GM18867 (cell line): ENCODE measurements at regions not wholly inside any gene's neighbourhood (a gene's known extent, or its start where the extent isn't known, plus 50 kb on each side); places are given as distances from the start of the nearest gene placed in this dataset.
"Not testable (repeated sequence)": the region's sequence is repeated elsewhere in the genome, so short reads cannot be mapped to it uniquely, and the experiment has no call there.

Experiments
- ATAC-seq: cut with Tn5 transposase; IDR thresholded peaks from one replicate; pipeline ENCODE4 v1.9.1; 2021; ENCODE audit warnings: mild to moderate bottlenecking, moderate library complexity; ENCODE audit not compliant: unreplicated experiment

DNA sequence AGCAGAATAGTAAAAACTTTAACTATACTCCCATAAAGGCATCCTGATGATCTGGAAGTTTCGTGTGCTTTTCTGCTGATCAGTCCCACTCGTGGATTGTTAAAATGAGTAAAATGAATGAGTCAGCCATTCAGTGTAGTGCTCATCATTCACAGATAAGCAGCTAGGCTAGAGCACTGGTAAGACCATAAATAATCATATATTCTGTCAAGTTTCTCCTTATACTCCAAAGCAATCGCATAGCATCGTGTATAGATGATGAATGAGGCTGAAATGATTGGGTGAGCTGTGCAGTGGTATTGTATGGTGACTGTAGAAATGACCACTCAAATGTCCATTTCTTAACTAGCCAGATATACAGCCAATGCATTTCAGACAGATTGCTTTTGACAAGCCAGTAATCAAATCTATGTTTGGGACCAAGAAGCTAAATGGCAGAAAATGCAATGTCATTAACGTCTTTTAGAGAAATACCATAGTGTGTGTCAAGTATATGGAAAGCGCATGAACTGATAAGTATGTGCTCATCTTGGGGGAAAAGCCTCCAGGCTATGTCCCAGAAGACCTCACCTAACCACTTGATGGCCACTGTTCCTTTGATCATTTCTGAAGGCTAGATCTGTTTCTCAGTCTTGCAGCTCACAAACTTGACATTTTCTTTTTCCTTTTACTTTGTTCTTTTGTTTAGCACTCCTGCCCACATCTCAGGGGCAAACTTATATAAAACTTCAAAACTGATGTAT is 227.2 kb upstream of the FAM3C start:
- ATAC-seq, result no peak

DNA sequence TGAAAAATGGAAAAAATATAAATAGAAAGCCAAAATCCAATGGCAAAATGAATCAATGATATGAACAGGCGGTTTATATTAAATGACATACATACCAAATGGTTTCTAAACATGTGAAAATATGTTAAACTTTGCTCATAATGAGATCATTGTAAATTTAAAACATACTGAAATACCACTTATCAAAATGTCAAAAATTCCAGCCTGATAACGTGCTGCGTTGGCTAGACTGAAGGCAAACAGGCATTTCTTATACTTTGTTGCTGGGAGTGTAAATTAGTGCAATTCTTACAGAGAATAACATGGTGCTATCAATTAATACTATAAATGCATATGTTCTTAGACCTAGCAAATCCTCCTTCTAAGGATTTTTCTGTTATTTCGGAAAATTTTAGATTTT is 225.8 kb upstream of the FAM3C start:
- no peak for ATAC-seq

GRCh38 chr7:121620953-121621606 is 225.0 kb upstream of the FAM3C start:
- ATAC-seq, result no peak

DNA sequence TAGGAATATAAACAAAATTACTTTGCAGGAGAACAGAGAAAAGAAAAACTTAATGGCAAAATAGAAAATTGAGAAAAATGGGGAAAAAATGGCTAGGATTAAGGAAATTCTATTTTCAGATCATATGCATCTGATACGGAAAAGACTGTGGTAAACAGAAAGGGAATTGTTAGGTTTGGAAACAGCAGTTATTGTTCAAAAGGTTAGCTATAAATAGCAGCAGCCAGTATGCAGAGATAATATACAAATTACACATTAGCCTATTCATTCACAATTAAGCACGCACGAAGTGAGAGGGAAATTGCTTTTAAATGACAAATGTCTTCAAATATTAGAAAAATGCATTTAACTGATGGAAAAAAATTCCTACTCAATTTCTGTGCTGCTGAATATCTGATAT is 224.1 kb upstream of the FAM3C start:
- no peak for ATAC-seq

GRCh38 chr7:121618182-121618581 is 222.1 kb upstream of the FAM3C start:
- no peak for ATAC-seq

- ATAC-seq, result no peak
Measured at GRCh38 chr7:121610243-121610642, 214.1 kb upstream of the FAM3C start.

DNA sequence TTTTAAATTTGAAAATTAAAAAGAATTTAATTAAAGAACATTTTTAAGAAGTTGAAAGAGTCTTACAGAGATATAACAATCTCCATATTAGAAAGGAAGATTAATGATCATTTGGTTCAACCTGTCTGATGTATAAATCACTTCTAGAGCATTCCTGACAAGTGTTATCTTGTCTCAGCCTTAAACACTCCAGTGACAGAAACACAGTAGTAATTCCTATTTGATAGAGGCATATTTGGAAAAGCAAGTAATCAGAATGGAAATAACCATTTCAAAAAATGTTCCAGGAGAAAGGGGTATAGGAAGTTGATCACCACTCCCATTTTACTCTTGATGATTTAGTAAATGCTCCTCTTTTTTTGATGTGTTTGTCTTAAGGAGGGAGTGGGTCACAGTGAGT is 213.1 kb upstream of the FAM3C start:
- ATAC-seq, result no peak

DNA sequence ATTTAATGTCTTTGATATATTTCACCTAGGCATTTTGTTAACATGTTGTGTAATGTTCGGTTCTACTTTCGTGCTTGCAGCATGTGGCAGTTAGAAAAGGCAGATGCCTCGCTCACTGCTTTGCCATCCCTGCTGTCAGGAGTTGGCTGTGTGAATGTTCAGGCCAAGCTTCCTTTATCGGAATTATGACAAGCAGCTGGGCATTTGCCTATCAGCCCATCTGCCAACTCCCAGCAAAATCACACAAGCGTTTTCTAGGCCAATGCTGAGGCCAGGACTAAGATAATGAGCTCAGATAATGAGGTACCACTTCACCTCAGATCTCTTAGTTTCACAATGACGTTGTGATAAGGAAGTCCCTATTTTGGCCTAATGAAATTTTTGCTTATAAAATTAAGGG is 212.7 kb upstream of the FAM3C start:
- ATAC-seq, result no peak

GRCh38 chr7:121608183-121608582 is 212.1 kb upstream of the FAM3C start:
- ATAC-seq, result not testable (repeated sequence)

GRCh38 chr7:121605317-121605680 is 209.2 kb upstream of the FAM3C start:
- no peak for ATAC-seq

- no peak for ATAC-seq
Measured at GRCh38 chr7:121604627-121605316, 208.7 kb upstream of the FAM3C start.

DNA sequence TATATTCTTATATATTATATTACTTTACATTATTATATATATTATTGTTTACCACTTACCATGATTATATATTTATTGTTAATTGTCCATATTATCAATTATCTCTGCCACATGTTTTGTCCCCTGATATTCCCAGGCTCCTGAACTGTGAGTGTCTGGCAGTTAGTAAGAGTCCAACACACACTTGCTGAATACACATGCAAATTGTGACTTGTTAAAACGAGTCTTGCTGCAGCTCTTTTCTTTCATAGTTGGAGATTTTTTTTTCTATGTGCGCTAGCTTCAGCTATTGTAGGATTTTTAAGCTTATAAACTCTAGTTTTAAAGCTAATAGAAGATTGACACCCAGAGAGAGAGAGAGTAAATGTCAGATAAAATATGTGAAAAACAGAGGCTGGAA is 207.8 kb upstream of the FAM3C start:
- no peak for ATAC-seq

GRCh38 chr7:121599887-121600286 is 203.8 kb upstream of the FAM3C start:
- no peak for ATAC-seq

DNA sequence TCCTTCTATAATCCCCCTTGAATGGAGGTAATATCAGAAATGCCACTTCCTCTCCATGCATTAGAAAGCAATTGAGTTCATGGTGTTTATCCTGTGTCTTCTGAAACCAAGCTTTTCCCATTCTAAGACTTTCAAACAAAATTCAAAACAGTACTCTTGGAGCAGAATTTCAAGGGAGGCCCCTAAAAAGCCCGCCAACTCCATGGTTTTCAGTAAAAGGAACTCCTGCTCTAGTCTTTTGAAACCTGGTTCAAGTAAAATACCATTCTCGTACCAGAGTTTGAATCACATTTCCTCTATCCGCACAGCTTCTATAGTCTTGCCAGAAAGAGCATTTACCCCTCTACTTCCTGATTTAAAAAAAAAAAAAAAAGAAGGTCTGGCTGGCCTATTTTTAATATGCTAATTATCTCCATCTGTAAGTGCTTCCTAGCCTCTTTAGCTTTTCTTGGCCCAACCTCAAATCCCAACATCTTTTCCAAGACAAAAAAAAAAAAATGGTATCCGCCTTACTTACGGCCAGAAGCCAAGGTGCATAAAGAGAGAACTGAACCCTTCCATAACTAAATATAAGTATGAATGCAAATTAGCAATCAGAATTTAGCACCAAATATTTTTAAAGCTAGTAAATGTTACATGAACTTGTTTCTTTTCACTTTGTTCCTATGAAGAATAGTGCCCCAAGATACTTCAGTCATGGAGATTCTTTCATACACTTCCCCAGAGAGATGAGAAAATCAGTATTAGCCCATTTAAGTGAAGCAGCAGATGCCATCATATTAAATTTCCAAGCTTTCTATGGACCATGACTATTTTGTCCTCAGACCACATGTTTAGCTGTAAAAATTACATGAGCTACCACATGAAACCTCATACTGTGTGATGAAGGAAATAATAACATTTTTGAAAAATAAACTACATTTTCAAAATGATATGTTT is 199.9 kb upstream of the FAM3C start:
- ATAC-seq, result no peak

DNA sequence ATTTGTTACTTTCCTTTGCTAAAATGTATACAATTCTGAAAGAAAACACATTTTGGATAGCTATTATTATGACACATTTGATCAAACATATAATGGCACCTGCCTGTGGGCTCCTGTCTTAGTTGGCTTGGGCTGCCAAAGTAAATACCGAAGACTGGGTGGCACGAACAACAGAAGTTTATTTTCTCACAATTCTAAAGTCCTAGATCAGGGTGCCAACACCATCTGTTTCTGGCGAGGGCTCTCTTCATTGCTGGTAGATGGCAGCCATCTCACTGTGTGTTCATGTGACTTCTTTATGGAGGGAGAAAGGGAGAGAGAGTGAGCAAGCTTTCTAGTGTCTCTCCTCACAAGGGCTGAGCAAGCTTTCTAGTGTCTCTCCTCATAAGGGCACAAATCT is 195.8 kb upstream of the FAM3C start:
- no peak for ATAC-seq

DNA sequence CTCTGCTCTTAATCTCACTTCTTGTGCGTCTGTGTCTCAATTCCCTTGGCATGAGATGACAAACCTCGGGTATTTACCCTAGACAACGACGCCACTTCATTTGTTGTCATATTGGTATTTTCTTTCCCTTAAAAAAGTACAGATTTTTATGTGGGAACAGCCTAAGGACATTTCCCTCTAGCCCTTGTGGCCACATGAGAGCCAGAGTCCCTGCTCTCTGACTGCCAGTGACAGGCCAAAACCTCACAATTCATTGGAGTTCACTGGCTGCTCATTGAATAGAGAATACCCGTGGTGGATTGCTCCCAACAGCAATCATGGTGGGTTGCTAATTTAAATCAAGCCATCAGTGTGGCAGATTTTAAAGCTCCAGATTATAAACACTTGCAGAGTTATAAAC is 191.3 kb upstream of the FAM3C start:
- no peak for ATAC-seq

- no peak for ATAC-seq
Measured at GRCh38 chr7:121582258-121582657, 186.2 kb upstream of the FAM3C start.

DNA sequence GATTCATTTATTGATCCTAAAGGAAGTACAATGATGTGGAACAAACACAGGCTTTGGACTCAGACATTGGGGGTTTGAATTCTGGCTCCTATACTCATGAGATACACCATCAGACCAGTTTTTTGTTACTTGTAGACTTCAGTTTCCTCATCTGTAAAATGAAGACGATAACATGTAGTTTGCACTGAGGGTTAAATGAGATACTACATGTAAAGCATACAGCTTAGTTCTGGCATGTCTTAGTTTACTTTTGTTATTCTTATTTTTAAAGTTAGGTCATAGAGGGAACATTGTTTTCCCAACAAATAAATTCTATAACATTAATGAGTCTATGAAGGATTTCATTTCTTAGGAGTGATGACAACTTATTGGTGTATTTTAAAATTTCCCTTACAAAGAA is 183.5 kb upstream of the FAM3C start:
- ATAC-seq, result no peak

GRCh38 chr7:121578669-121579068 is 182.6 kb upstream of the FAM3C start:
- ATAC-seq, result no peak

GRCh38 chr7:121576148-121576917 is 180.2 kb upstream of the FAM3C start:
- no peak for ATAC-seq
